HG02610 (cell line): ENCODE measurements at regions not wholly inside any gene's neighbourhood (a gene's known extent, or its start where the extent isn't known, plus 50 kb on each side); places are given as distances from the start of the nearest gene placed in this dataset.
"Not testable (repeated sequence)": the region's sequence is repeated elsewhere in the genome, so short reads cannot be mapped to it uniquely, and the experiment has no call there.

Experiments
- ATAC-seq: cut with Tn5 transposase; IDR thresholded peaks from one replicate; pipeline ENCODE4 v1.9.1; 2021; ENCODE audit warnings: mild to moderate bottlenecking, moderate library complexity; ENCODE audit not compliant: unreplicated experiment

DNA sequence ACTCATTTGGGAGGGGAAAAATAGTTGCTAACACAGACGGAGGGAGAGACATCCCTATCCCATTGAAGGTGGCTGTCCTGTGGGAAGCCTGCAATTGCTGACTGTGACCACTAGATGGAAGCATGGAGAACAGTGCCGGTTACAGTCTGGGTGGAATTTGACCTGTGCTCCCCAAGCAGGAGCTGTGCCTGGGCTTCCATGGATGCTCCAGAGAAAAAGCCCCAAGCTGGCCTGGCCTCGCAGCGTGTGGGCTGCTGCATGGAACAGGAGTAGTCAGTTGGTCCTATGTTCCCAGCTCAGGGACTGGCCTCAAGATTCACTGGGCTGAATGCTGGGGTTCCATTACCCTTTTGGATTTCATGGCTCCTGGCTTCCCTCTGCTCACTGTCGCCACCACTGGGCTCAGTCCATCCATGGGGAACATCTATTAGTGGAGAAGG, 116.3 kb upstream of the CHD6 start:
- ATAC-seq: no peak

GRCh38 chr20:41733151-41733550, 115.0 kb upstream of the CHD6 start:
- no peak for ATAC-seq

GRCh38 chr20:41731198-41731597, 113.0 kb upstream of the CHD6 start:
- ATAC-seq: not testable (repeated sequence)

DNA sequence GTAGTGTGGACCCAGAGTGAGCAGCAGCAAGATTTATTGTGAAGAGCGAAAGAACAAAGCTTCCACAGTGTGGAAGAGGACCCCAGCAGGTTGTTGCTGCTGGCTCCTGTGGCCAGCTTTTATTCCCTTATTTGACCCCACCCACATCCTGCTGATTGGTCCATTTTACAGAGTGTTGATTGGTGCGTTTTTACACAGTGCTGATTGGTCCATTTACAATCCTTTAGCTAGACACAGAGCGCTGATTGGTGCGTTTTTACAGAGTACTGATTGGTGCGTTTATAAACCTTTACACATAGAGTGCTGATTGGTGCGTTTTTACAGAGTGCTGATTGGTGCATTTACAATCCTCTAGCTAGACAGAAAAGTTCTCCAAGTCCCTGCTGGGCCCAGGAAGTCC, 109.5 kb upstream of the CHD6 start:
- not testable (repeated sequence) for ATAC-seq

DNA sequence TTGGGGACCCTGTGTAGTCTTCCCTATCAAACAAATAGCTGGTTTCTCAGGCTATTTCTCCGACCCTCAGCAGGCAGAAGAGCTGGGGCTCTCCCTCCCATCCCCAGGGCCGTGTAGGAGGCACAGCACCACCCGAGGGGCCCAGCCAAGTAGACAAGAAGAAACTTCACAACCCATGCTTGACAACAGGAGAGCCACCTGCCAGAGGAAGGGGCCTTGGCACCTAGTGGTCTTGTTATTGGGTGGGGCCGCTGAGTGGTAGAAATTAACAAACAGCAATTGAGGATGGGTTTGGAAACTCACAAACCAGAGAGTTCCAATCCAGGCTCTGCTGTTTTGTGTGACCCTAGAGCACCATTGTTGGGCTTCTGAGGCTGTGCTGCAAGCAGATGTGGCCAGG, 108.5 kb upstream of the CHD6 start:
- no peak for ATAC-seq

- no peak for ATAC-seq
Measured at GRCh38 chr20:41719151-41719550, 101.0 kb upstream of the CHD6 start.

- ATAC-seq: no peak
Measured at GRCh38 chr20:41717483-41717882, 99.3 kb upstream of the CHD6 start.

- no peak for ATAC-seq
Measured at GRCh38 chr20:41716911-41717310, 98.7 kb upstream of the CHD6 start.

- no peak for ATAC-seq
Measured at GRCh38 chr20:41716436-41716835, 98.3 kb upstream of the CHD6 start.

DNA sequence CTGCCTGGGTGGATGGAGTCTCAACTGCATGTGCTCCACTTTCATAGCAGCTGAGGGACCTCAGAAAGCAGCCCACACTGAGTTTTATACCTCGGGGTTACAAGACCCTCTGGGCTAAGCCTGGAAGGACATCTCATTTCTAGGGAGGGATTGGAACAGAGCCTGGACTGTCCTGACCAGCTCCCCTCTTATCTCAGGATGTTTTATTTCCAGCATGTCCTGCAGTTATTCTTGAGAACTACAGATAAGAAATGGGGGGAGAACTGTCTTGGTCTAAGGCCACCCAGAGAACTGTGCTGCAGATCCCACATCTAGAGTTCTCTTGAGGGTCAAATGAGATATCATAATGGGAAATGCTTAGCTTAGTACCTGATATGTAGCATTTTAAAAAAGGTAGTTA, 97.3 kb upstream of the CHD6 start:
- ATAC-seq: no peak

- ATAC-seq: no peak
Measured at GRCh38 chr20:41714030-41714429, 95.9 kb upstream of the CHD6 start.

DNA sequence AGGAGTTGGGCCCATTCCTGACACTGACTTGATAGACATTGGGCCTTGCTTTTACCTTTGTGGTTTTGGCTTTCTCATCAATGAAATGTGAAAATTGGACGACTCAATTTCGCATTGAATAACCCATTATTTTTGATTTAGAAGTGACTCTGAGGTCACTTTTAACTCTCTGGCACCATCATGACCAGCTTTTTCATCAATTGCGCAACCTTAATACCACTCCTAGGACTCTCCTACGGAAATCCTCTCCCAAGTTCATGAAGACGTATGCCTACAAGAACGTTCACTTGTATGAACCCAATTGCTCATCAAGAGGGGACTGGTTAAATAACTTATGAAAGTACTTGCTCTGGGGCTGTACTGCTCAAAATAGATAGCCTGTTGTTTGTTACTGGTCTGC, 86.7 kb upstream of the CHD6 start:
- ATAC-seq: no peak

GRCh38 chr20:41702647-41703046, 84.5 kb upstream of the CHD6 start:
- no peak for ATAC-seq

GRCh38 chr20:41701588-41702348, 83.6 kb upstream of the CHD6 start:
- ATAC-seq: no peak

DNA sequence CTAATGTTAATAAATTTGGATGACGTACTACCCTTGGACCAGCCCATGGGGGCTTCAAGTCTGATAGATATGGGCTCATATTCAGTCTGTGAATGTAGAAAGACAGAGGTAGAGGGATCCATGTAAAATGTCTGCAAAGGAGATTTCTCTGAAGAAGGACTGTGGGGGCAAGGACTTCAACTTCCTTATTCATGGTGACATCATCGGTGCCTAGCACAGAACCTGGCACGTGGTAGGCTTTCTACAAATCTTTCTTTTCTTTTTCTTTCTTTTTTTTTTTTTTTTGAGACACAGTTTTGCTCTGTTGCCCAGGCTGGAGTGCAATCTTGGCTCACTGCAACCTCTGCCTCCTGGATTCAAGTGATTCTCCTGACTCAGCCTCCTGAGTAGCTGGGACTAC, 81.5 kb upstream of the CHD6 start:
- ATAC-seq: not testable (repeated sequence)

DNA sequence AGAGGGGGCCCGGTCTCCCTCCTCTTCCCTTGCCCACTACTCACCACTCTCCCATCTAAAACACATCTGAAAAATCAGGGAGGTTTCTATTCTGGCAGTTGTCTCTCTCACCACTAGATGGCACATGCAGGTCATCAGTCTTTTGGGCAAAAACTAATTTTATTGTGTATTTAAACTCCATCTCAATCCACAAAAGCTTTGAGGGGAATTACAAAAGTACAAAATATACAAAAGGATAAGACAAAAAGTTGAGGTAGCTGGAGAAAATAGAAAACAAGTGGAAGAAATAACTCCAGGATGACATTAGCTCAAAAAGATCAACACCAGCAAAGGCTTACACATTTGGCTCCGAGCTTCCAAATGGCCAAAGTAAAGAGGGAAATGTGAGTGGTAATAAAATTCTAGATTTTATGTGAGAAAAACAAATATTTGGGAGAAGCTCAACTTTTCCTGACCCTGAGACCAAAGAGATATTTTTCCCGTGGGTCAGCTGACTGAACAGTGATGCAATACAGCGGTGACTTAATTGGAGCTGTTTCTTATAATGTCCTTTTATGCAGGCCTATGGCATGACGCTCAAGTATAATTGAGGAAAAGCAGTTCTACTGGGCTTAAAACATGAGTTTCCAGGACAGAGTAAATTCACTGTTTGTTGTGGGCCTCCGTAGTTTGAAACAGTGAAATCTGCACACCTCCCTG, 79.8 kb upstream of the CHD6 start:
- no peak for ATAC-seq

GRCh38 chr20:41696428-41696827, 78.3 kb upstream of the CHD6 start:
- no peak for ATAC-seq

- ATAC-seq: no peak
Measured at GRCh38 chr20:41694796-41695195, 76.6 kb upstream of the CHD6 start.

- peak; percentile 89 for ATAC-seq
Measured at GRCh38 chr20:41693136-41693979, 75.2 kb upstream of the CHD6 start.

- ATAC-seq: peak; percentile 36
Measured at GRCh38 chr20:41692479-41693135, 74.4 kb upstream of the CHD6 start.

DNA sequence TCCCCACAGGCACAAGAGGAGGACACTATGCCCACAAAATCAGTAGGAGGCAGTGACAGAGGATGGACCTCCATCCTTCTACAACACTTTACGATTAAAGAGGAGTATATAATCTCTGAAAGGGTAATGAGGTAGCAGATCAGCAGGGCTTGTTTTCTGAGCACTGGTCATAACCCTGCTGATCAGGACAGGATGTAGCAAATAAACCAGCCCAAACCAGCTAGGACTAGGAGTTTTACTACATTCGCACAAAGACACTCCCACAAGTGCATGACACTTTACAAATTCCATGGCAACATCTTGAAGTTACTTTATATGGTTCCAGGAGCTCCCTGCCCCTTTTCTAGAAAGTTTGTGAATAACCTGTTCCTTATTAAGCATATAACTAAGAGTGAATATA, 73.3 kb upstream of the CHD6 start:
- no peak for ATAC-seq
